Stimulated activated CD8-positive, alpha-beta memory T cell treated with anti-CD3 and anti-CD28 coated beads, Interleukin-12 subunit alpha, Interleukin-12 subunit beta, amount 100 ng/mL, for 1 hour (primary cell): ENCODE measurements at regions not wholly inside any gene's neighbourhood (a gene's known extent, or its start where the extent isn't known, plus 50 kb on each side); places are given as distances from the start of the nearest gene placed in this dataset.
"Not testable (repeated sequence)": the region's sequence is repeated elsewhere in the genome, so short reads cannot be mapped to it uniquely, and the experiment has no call there.

Experiments used
- DNase-seq: peaks from one replicate; pipeline ENCODE4 v3.0.0-alpha.2; 2020; ENCODE audit warnings: low read depth

- DNase-seq, result no peak
Observed at GRCh38 chr2:16240402-16240801, 300.1 kb downstream of the MYCN start.

GRCh38 chr2:16239296-16239850 lies 299.0 kb downstream of the MYCN start:
- DNase-seq, result no peak

- no peak for DNase-seq
Observed at GRCh38 chr2:16238786-16239185, 298.4 kb downstream of the MYCN start.

- DNase-seq, result no peak
Observed at GRCh38 chr2:16238001-16238761, 297.8 kb downstream of the MYCN start.

- DNase-seq, result no peak
Observed at GRCh38 chr2:16235747-16236146, 295.4 kb downstream of the MYCN start.

- DNase-seq, result not testable (repeated sequence)
Observed at GRCh38 chr2:16235291-16235690, 294.9 kb downstream of the MYCN start.

GRCh38 chr2:16228951-16229350 lies 288.6 kb downstream of the MYCN start:
- no peak for DNase-seq

GRCh38 chr2:16228471-16228870 lies 288.1 kb downstream of the MYCN start:
- DNase-seq, result no peak

- DNase-seq, result no peak
Observed at GRCh38 chr2:16227811-16228462, 287.6 kb downstream of the MYCN start.

GRCh38 chr2:16226943-16227664 lies 286.8 kb downstream of the MYCN start:
- no peak for DNase-seq

- no peak for DNase-seq
Observed at GRCh38 chr2:16226381-16226780, 286.0 kb downstream of the MYCN start.

- DNase-seq, result no peak
Observed at GRCh38 chr2:16225545-16225944, 285.2 kb downstream of the MYCN start.

- no peak for DNase-seq
Observed at GRCh38 chr2:16225071-16225470, 284.7 kb downstream of the MYCN start.

- no peak for DNase-seq
Observed at GRCh38 chr2:16224298-16225045, 284.1 kb downstream of the MYCN start.

GRCh38 chr2:16223841-16224177 lies 283.5 kb downstream of the MYCN start:
- DNase-seq, result no peak

- DNase-seq, result no peak
Observed at GRCh38 chr2:16223161-16223840, 283.0 kb downstream of the MYCN start.

GRCh38 chr2:16222326-16222725 lies 282.0 kb downstream of the MYCN start:
- DNase-seq, result no peak

- DNase-seq, result no peak
Observed at GRCh38 chr2:16221461-16222010, 281.2 kb downstream of the MYCN start.

- DNase-seq, result no peak
Observed at GRCh38 chr2:16219292-16219975, 279.1 kb downstream of the MYCN start.

GRCh38 chr2:16218625-16219024 lies 278.3 kb downstream of the MYCN start:
- no peak for DNase-seq

GRCh38 chr2:16218161-16218560 lies 277.8 kb downstream of the MYCN start:
- no peak for DNase-seq
